AG04449 (cell line): ENCODE measurements at regions not wholly inside any gene's neighbourhood (a gene's known extent, or its start where the extent isn't known, plus 50 kb on each side); places are given as distances from the start of the nearest gene placed in this dataset.

Experiments used
- CTCF ChIA-PET: fragments of 350-600 bp; formaldehyde crosslinking; extraction: SDS; loops from one replicate; lab custom pipeline; 2021; ENCODE audit warnings: antibody characterized with exemption; lab: Yijun Ruan, JAX
- POLR2A ChIA-PET: fragments of 400-600, 350-600 bp; formaldehyde crosslinking; extraction: SDS; loops from one replicate; lab custom pipeline; 2020; ENCODE audit warnings: antibody characterized with exemption, inconsistent platforms; lab: Yijun Ruan, JAX
- DNase-seq: peaks from one replicate; pipeline ENCODE4 v3.0.0-alpha.2; 2010; ENCODE audit warnings: low read depth, low spot score
- H3K4me3 ChIP-seq: 2 replicates; pipeline ENCODE4 v1.5.1; 2011; ENCODE audit warnings: low read depth, mild to moderate bottlenecking, control low read depth, low read length
- CTCF ChIP-seq: IDR thresholded peaks from one replicate; pipeline ENCODE4 v1.5.1; 2011; ENCODE audit warnings: mild to moderate bottlenecking, moderate library complexity, low read length, control low read depth, inconsistent platforms; ENCODE audit not compliant: insufficient read depth; ENCODE audit errors: missing control alignments

GRCh38 chr7:125845686-125846085 is 916.1 kb upstream of the POT1 start:
- no peak for TF ChIP-seq CTCF
- H3K4me3 ChIP-seq: no peak overlapping the region
- POLR2A ChIA-PET: no interaction called here
- CTCF ChIA-PET: no interaction called here
- no peak for DNase-seq

- no peak for DNase-seq
- no peak overlapping the region for H3K4me3 ChIP-seq
- TF ChIP-seq CTCF: no peak
- ChIA-PET POLR2A (no interaction called here), CTCF (no interaction called here)
Observed at GRCh38 chr7:125834421-125834820, 904.8 kb upstream of the POT1 start.

GRCh38 chr7:125833839-125834238 is 904.2 kb upstream of the POT1 start:
- no peak overlapping the region for H3K4me3 ChIP-seq
- no peak for DNase-seq
- POLR2A ChIA-PET: no interaction called here
- TF ChIP-seq CTCF: no peak
- CTCF ChIA-PET: no interaction called here

GRCh38 chr7:125830743-125831142 is 901.1 kb upstream of the POT1 start:
- DNase-seq: no peak
- no peak overlapping the region for H3K4me3 ChIP-seq
- POLR2A ChIA-PET: no interaction called here
- no peak for TF ChIP-seq CTCF
- CTCF ChIA-PET: no interaction called here

GRCh38 chr7:125828153-125828700 is 898.6 kb upstream of the POT1 start:
- no peak for DNase-seq
- no peak for TF ChIP-seq CTCF
- ChIA-PET CTCF (no interaction called here), POLR2A (no interaction called here)
- no peak overlapping the region for H3K4me3 ChIP-seq

GRCh38 chr7:125823538-125823937 is 893.9 kb upstream of the POT1 start:
- ChIA-PET POLR2A (no interaction called here), CTCF (no interaction called here)
- H3K4me3 ChIP-seq: no peak overlapping the region
- DNase-seq: no peak
- TF ChIP-seq CTCF: no peak
